SK-N-SH treated with all-trans-retinoic acid at 6 μM for 48 hours (cell line): ENCODE measurements at regions not wholly inside any gene's neighbourhood (a gene's known extent, or its start where the extent isn't known, plus 50 kb on each side); places are given as distances from the start of the nearest gene placed in this dataset.

Source experiments
- ATAC-seq: fragments of 200-7000 bp; cut with Tn5 transposase; 3 replicates; pipeline ENCODE4 v1.9.1; 2020; ENCODE audit warnings: mild to moderate bottlenecking, moderate library complexity
- ARNTL ChIP-seq: fragments of 450-650 bp; formaldehyde crosslinking; IDR thresholded peaks from 2 replicates; pipeline ENCODE4 v1.5.0; 2020; ENCODE audit warnings: low read depth, mild to moderate bottlenecking, moderate library complexity, borderline replicate concordance
- BACH2 ChIP-seq: fragments of 250-450 bp; sonication (Bioruptor Pico); IDR thresholded peaks from 2 replicates; pipeline ENCODE4 v1.9.0; 2021; ENCODE audit warnings: mild to moderate bottlenecking, borderline replicate concordance
- GLIS3 ChIP-seq: fragments of 250-450 bp; sonication (Bioruptor Pico); IDR thresholded peaks from 2 replicates; pipeline ENCODE4 v1.5.0; 2020; ENCODE audit warnings: mild to moderate bottlenecking, moderate library complexity
- ISL1 ChIP-seq: fragments of 250-450 bp; sonication (Bioruptor Pico); IDR thresholded peaks from 2 replicates; pipeline ENCODE4 v2.1.2; 2022; ENCODE audit warnings: mild to moderate bottlenecking, moderate library complexity
- OSR1 ChIP-seq: fragments of 250-450 bp; sonication (Bioruptor Pico); IDR thresholded peaks from 2 replicates; pipeline ENCODE4 v1.8.0; 2022; ENCODE audit warnings: moderate library complexity, mild to moderate bottlenecking, inconsistent platforms
- POU6F1 ChIP-seq: fragments of 250-450 bp; sonication (Bioruptor Pico); IDR thresholded peaks from 2 replicates; pipeline ENCODE4 v1.8.0; 2021; ENCODE audit warnings: low read depth, mild to moderate bottlenecking, moderate library complexity, borderline replicate concordance
- PPARA ChIP-seq: fragments of 250-450 bp; sonication (Bioruptor Pico); IDR thresholded peaks from 2 replicates; pipeline ENCODE4 v1.5.0; 2020; ENCODE audit warnings: mild to moderate bottlenecking, borderline replicate concordance
- RARB ChIP-seq: fragments of 250-450 bp; sonication (Bioruptor Pico); IDR thresholded peaks from 2 replicates; pipeline ENCODE4 v1.8.0; 2021; ENCODE audit warnings: mild to moderate bottlenecking, moderate library complexity
- SNAI2 ChIP-seq: fragments of 250-450 bp; sonication (Bioruptor Pico); IDR thresholded peaks from 2 replicates; pipeline ENCODE4 v1.5.0; 2020; ENCODE audit warnings: mild to moderate bottlenecking, moderate library complexity
- TCF4 ChIP-seq: fragments of 250-450 bp; sonication (Bioruptor Pico); IDR thresholded peaks from 2 replicates; pipeline ENCODE4 v1.8.0; 2021; ENCODE audit warnings: mild to moderate bottlenecking, moderate library complexity, borderline replicate concordance
- TOX ChIP-seq: fragments of 250-450 bp; sonication (Bioruptor Pico); IDR thresholded peaks from 2 replicates; pipeline ENCODE4 v1.8.0; 2021; ENCODE audit warnings: mild to moderate bottlenecking, moderate library complexity, borderline replicate concordance
- TSHZ2 ChIP-seq: fragments of 250-450 bp; sonication (Bioruptor Pico); IDR thresholded peaks from 2 replicates; pipeline ENCODE4 v1.5.0; 2020; ENCODE audit warnings: mild to moderate bottlenecking, moderate library complexity
- ZNF565 ChIP-seq: fragments of 450-650 bp; formaldehyde crosslinking; conservative IDR thresholded peaks from 2 replicates; pipeline ENCODE4 v1.5.0; 2020; ENCODE audit warnings: low read depth, mild to moderate bottlenecking, moderate library complexity
- ZNF70 ChIP-seq: fragments of 450-650 bp; formaldehyde crosslinking; IDR thresholded peaks from 2 replicates; pipeline ENCODE4 v1.5.0; 2020; ENCODE audit warnings: mild to moderate bottlenecking, moderate library complexity
- ZNF8 ChIP-seq: fragments of 450-650 bp; formaldehyde crosslinking; IDR thresholded peaks from 2 replicates; pipeline ENCODE4 v1.5.0; 2020; ENCODE audit warnings: mild to moderate bottlenecking, moderate library complexity
- TF ChIP-seq, protein P1 (sequence below): fragments of 250-450 bp; sonication (Bioruptor Pico); IDR thresholded peaks from 2 replicates; pipeline ENCODE4 v1.5.1; 2020; ENCODE audit warnings: low read depth, mild to moderate bottlenecking, moderate library complexity
- TF ChIP-seq, protein P2 (sequence below): fragments of 250-450 bp; sonication (Bioruptor Pico); IDR thresholded peaks from 2 replicates; pipeline ENCODE4 v1.8.0; 2020; ENCODE audit warnings: mild to moderate bottlenecking, moderate library complexity, borderline replicate concordance
- TF ChIP-seq, protein P3 (sequence below): fragments of 250-450 bp; sonication (Bioruptor Pico); IDR thresholded peaks from 2 replicates; pipeline ENCODE4 v1.5.1; 2021; ENCODE audit warnings: mild to moderate bottlenecking, moderate library complexity

- ATAC-seq, result no peak
- TF ChIP-seq TCF4 (CRISPR knock-in tag), result no peak
- TF ChIP-seq TOX (CRISPR knock-in tag), result no peak
- TF ChIP-seq GLIS3 (CRISPR knock-in tag), result no peak
- TF ChIP-seq, protein P1, sequence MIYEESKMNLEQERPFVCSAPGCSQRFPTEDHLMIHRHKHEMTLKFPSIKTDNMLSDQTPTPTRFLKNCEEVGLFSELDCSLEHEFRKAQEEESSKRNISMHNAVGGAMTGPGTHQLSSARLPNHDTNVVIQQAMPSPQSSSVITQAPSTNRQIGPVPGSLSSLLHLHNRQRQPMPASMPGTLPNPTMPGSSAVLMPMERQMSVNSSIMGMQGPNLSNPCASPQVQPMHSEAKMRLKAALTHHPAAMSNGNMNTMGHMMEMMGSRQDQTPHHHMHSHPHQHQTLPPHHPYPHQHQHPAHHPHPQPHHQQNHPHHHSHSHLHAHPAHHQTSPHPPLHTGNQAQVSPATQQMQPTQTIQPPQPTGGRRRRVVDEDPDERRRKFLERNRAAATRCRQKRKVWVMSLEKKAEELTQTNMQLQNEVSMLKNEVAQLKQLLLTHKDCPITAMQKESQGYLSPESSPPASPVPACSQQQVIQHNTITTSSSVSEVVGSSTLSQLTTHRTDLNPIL (CRISPR knock-in tag), result no peak
- no peak for TF ChIP-seq PPARA
- TF ChIP-seq, protein P2, sequence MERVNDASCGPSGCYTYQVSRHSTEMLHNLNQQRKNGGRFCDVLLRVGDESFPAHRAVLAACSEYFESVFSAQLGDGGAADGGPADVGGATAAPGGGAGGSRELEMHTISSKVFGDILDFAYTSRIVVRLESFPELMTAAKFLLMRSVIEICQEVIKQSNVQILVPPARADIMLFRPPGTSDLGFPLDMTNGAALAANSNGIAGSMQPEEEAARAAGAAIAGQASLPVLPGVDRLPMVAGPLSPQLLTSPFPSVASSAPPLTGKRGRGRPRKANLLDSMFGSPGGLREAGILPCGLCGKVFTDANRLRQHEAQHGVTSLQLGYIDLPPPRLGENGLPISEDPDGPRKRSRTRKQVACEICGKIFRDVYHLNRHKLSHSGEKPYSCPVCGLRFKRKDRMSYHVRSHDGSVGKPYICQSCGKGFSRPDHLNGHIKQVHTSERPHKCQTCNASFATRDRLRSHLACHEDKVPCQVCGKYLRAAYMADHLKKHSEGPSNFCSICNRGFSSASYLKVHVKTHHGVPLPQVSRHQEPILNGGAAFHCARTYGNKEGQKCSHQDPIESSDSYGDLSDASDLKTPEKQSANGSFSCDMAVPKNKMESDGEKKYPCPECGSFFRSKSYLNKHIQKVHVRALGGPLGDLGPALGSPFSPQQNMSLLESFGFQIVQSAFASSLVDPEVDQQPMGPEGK (CRISPR knock-in tag), result no peak
- no peak for TF ChIP-seq POU6F1
- TF ChIP-seq, protein P3, sequence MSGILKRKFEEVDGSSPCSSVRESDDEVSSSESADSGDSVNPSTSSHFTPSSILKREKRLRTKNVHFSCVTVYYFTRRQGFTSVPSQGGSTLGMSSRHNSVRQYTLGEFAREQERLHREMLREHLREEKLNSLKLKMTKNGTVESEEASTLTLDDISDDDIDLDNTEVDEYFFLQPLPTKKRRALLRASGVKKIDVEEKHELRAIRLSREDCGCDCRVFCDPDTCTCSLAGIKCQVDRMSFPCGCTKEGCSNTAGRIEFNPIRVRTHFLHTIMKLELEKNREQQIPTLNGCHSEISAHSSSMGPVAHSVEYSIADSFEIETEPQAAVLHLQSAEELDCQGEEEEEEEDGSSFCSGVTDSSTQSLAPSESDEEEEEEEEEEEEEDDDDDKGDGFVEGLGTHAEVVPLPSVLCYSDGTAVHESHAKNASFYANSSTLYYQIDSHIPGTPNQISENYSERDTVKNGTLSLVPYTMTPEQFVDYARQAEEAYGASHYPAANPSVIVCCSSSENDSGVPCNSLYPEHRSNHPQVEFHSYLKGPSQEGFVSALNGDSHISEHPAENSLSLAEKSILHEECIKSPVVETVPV (CRISPR knock-in tag), result no peak
- no peak for TF ChIP-seq ZNF8 (CRISPR knock-in tag)
- TF ChIP-seq TSHZ2 (CRISPR knock-in tag), result no peak
- no peak for TF ChIP-seq BACH2
- TF ChIP-seq ISL1 (CRISPR knock-in tag), result no peak
- no peak for TF ChIP-seq ZNF70 (CRISPR knock-in tag)
- TF ChIP-seq OSR1 (CRISPR knock-in tag), result no peak
- no peak for TF ChIP-seq ZNF565 (CRISPR knock-in tag)
- no peak for TF ChIP-seq SNAI2 (CRISPR knock-in tag)
These were observed 305.2 kb upstream of the IRX3 start for GRCh38 chr16:54591816-54592246.

- ATAC-seq, result no peak
- TF ChIP-seq ISL1 (CRISPR knock-in tag) (no peak), TOX (CRISPR knock-in tag) (no peak), ZNF565 (CRISPR knock-in tag) (no peak), RARB (CRISPR knock-in tag) (no peak), TCF4 (CRISPR knock-in tag) (no peak), ZNF8 (CRISPR knock-in tag) (no peak), ARNTL (CRISPR knock-in tag) (no peak), TSHZ2 (CRISPR knock-in tag) (no peak)
- TF ChIP-seq, protein P1 (CRISPR knock-in tag), result no peak
These were observed 304.2 kb upstream of the IRX3 start for GRCh38 chr16:54590836-54591235.
